ENCODE measurements at regions not wholly inside any gene's neighbourhood (a gene's known extent, or its start where the extent isn't known, plus 50 kb on each side); places are given as distances from the start of the nearest gene placed in this dataset.

- H3K27ac ChIP-seq (ENCODE audit: low read depth, low read length), result no peak overlapping the region
- H3K14ac ChIP-seq (ENCODE audit: insufficient read length), result no peak overlapping the region
- H4K8ac ChIP-seq (ENCODE audit: extremely low read depth, insufficient read depth, low read length), result no peak overlapping the region
- H3K4me2 ChIP-seq (ENCODE audit: insufficient read depth in 1 of 2, low read depth in 2 of 2, low read length in 2 of 2), result no peak overlapping the region
- H3K9me3 ChIP-seq (ENCODE audit: insufficient read depth in 2 of 2, low read depth in 1 of 2, low read length in 1 of 2), result no peaks in the 10 kb centered on the region
- no peak for FAIRE-seq
- no peak overlapping the region for H2AK5ac ChIP-seq (ENCODE audit: low read depth, low read length)
- H2BK15ac ChIP-seq (ENCODE audit: low read length), result no peak overlapping the region
- H3K23ac ChIP-seq (ENCODE audit: insufficient read length), result no peak overlapping the region
- H3K4me1 ChIP-seq (replicated peaks in 1 of 4; ENCODE audit: control insufficient read depth in 3 of 4, insufficient read depth in 4 of 4, low read length in 3 of 4), result no peaks in the 10 kb centered on the region
- no peaks in the 10 kb centered on the region for H3K27me3 ChIP-seq (replicated peaks in 1 of 4; ENCODE audit: control insufficient read depth in 3 of 4, extremely low read depth in 1 of 4, insufficient read depth in 3 of 4, low read length in 3 of 4)
- no peaks in the 10 kb centered on the region for H3K23me2 ChIP-seq (ENCODE audit: low read depth, low read length)
- H2BK12ac ChIP-seq (ENCODE audit: low read depth, low read length), result no peak overlapping the region
- DNase-seq (ENCODE audit: low read depth in 1 of 2, low spot score in 2 of 2), result no peak
- no peaks in the 10 kb centered on the region for H3K79me1 ChIP-seq (ENCODE audit: low read depth, low read length)
- no peak overlapping the region for H2BK120ac ChIP-seq (replicated peaks; ENCODE audit: low read depth, low read length)
- 67% methylated on average over 1 of the region's 1 CpG; no CpG with 5 or more reads in 1 of the 2 experiments for whole genome bisulfite sequencing, 2 experiments (ENCODE audit: extremely low coverage in 1 of 2, insufficient coverage in 1 of 2, insufficient read length in 1 of 2, insufficient replicate concordance in 2 of 2, low coverage in 1 of 2, low lambda C conversion rate in 2 of 2, missing lambda C conversion rate in 1 of 2)
- H3K9ac ChIP-seq (replicated peaks in 1 of 4; ENCODE audit: extremely low read depth in 1 of 4, low read depth in 3 of 4, low read length in 3 of 4), result no peak overlapping the region
- H4K91ac ChIP-seq (replicated peaks; ENCODE audit: insufficient read length, low read length), result no peak overlapping the region
- H3K36me3 ChIP-seq (ENCODE audit: control insufficient read depth in 2 of 4, insufficient read depth in 4 of 4, low read length in 3 of 4), result no peaks in the 10 kb centered on the region
- H3K56ac ChIP-seq (replicated peaks; ENCODE audit: insufficient read length, low read depth, low read length), result no peak overlapping the region
- no peak overlapping the region for H4K5ac ChIP-seq (ENCODE audit: insufficient read length, low read depth, low read length)
- no peak overlapping the region for H2AFZ ChIP-seq (ENCODE audit: low read length)
- ChIA-PET CTCF (ENCODE audit: partially characterized antibody) (interaction anchor here (1.8 kb wide), 1 partner anchor 16 kb away, joined by 6 read pairs; no protein-coding TSS in a partner anchor), POLR2A (ENCODE audit: partially characterized antibody) (no interaction called here)
- no peak overlapping the region for H2BK5ac ChIP-seq (ENCODE audit: low read depth, low read length)
- H3K4ac ChIP-seq (replicated peaks; ENCODE audit: insufficient read length, low read depth, low read length), result no peak overlapping the region
- no peak overlapping the region for H3K4me3 ChIP-seq (ENCODE audit: extremely low read depth in 1 of 4, insufficient read depth in 2 of 4, low read depth in 3 of 4, low read length in 4 of 4)
- H2BK20ac ChIP-seq (ENCODE audit: low read length), result no peak overlapping the region
- H3K79me2 ChIP-seq (ENCODE audit: control insufficient read depth in 1 of 2, insufficient read depth in 2 of 2, low read length in 2 of 2), result no peaks in the 10 kb centered on the region
- TF ChIP-seq E2F6 (IDR thresholded peaks at IDR 0.05) (no peak), CHD1 (IDR thresholded peaks at IDR 0.05; ENCODE audit: low read depth, low read length) (no peak)
- no peaks in the 10 kb centered on the region for H4K20me1 ChIP-seq (replicated peaks in 1 of 2; ENCODE audit: control insufficient read depth in 1 of 2, insufficient read depth in 2 of 2, low read length in 2 of 2)
- H3K18ac ChIP-seq (ENCODE audit: extremely low read depth, low read length), result no peak overlapping the region
These were observed 60.7 kb upstream of the DMAC1 start for GRCh38 chr9:7860335-7860709.
